Stimulated activated naive CD4-positive, alpha-beta T cell treated with Interleukin-2 at 50 U/mL for 16 hours (primary cell): ENCODE measurements at regions not wholly inside any gene's neighbourhood (a gene's known extent, or its start where the extent isn't known, plus 50 kb on each side); places are given as distances from the start of the nearest gene placed in this dataset.

Experiments
- DNase-seq: peaks from one replicate; lab custom pipeline; 2025; lab: John Stamatoyannopoulos, UW

- DNase-seq: no peak
Measured at GRCh38 chr2:220916931-220917330, 655.2 kb downstream of the EPHA4 start.

DNA sequence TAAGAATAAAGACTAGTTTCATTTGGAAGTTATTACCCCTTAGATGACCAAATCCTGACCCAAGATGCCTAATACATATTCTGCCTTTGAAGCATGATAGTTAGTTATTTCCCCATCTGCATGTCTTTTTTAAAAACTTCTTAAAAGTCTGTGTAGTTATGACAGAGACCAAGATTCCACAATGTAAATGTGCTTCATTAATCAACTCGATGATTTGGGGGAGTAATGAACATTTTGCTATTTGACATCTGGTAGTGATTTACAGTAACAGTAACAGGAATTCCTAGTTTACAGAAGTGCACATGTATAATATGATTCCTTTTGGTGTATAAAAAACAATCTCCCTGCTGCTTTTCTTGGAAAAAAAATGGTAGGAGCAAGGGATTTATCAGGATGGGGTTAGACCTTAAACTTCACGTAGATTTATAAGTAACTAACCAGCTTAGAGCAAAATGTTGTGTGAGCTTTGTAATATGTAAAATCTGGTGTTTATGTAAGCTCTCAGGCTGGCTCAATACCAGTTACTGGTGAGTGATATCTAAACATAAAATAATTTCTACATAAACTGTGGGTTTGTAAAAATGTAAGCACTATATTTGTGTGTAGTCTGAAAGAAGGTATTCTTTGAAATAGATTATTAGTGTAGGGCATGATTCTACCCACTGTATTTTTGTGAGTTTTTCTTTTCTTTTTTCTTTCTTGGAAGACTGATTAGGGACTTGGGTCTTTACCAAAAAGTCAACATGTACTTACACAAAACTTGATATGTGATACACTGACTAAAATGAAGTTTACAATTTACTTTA is 641.6 kb downstream of the EPHA4 start:
- DNase-seq: no peak

DNA sequence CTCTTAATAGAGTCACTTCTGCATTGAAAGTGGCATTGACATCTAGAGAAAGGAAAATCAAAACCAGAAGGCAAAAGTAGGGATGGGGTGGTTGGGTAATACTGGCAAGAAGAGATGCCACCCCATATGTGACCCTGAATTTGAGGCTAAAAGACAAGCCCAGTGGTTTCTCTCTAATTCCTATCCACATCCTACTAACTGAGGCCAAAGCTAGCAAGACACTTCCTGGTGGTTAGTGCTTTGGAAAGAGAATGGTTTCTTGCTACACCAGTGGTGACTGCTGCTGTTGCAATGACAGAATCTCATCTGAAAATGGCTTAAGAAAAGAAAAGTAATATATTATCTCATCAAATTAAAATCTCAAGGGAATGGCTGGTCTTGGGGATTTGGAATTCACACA is 640.6 kb downstream of the EPHA4 start:
- DNase-seq: no peak

DNA sequence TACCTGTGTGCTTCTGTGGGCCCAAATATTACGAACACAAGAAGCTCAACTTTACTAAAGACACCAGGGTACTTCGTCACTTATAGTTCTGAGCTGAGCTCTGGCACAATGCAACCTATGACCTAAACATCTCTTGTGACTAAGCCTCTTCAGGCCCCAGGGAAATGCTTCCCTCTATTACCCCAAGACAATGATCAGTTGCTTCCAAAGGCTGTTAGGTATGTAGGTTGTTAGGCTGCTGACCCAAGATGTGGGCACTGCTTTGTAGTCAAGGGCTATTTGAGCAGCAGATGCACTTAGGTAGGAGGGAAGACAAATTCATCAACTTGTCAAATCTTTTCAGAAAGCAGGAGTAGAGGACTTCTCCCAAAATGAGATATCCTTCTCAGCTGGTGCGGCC is 640.1 kb downstream of the EPHA4 start:
- no peak for DNase-seq

DNA sequence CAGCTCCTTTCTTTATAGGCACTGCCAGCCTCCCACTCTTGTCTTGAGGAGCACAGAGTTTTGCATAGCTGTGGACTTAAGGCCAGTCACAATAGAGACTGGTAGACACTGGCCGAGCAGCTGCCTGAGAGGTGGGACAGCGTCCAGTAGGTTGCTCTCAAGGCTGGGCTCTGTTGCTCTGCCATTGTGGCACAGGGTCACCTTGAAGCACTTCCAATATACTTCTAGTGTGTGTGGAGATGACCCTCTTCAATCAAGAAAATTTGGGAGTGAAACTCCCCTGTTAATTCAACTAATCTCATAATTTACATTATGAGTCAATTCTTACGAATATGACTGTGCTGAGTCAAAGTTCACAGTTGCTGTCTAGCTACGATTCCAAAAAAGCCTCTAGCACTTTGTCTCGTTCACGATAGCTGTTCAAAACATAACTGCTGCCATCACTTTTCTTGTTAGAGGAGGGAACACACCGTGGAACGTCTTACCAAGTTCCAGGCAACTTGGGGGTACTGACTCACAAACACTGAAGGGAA is 636.2 kb downstream of the EPHA4 start:
- DNase-seq: peak; percentile 1

- no peak for DNase-seq
Measured at GRCh38 chr2:220936641-220937197, 635.4 kb downstream of the EPHA4 start.

GRCh38 chr2:220937245-220937644 is 634.9 kb downstream of the EPHA4 start:
- DNase-seq: no peak

DNA sequence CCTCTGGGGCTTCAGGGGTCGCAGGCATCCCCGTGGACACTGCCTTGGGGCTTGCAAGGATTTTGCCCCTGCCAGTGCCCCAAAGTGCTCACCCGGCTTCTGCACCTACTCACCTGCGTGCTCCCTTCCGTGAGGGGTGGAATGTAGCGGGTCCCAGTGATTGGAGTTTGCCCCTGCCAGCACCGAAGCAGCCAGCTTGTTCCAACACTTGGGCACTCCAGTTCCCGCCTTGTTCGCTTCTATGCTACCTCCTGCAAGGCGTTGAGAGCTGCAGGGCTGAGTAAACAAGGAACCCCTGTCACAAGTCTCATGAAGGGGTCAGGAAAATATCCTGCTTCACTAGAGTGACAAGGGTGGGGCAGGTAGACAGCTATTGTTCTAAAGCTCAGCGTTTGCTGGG is 631.5 kb downstream of the EPHA4 start:
- DNase-seq: no peak

DNA sequence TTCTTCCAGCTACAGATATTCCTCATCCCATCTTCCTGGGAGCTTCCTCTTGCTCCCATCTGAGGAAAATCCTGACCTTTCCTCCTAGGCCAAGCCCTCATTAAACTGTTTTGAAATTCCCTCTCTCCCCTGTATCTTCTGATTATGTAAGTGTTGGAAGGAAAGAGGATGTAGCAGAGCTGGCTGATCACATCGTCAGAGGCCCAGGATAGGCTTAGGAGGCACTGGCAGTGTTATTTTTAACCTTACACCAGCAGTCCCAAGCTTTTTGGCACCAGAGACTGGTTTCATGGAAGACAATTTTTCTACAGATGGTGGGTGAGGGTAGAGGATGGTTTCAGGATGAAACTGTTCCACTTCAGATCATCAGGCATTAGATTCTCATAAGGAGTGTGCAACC is 630.4 kb downstream of the EPHA4 start:
- no peak for DNase-seq

GRCh38 chr2:220946552-220946951 is 625.6 kb downstream of the EPHA4 start:
- no peak for DNase-seq

GRCh38 chr2:220948579-220948978 is 623.5 kb downstream of the EPHA4 start:
- no peak for DNase-seq

- no peak for DNase-seq
Measured at GRCh38 chr2:220949466-220949865, 622.6 kb downstream of the EPHA4 start.

GRCh38 chr2:220955776-220956175 is 616.3 kb downstream of the EPHA4 start:
- DNase-seq: no peak

DNA sequence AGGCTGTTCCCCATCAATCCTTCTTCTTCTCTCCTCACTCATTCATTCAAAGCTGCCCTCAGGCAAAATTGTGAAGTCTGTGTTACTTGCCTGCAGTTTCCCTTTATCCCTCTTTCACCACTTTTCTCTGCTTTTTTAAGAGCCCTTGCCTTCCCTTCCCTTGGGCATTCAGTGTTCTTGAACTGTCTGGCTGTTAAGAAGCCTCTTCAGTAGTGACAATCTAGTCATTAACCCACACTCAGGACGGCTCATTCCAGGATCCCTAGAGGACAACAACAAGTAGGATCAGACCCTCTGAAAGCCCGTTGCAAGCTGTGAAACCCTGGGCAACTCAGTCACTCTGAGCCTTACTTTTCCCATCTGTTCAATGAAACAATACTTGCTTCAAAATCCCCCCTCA is 615.7 kb downstream of the EPHA4 start:
- DNase-seq: no peak

GRCh38 chr2:220959391-220959802 is 612.7 kb downstream of the EPHA4 start:
- no peak for DNase-seq

DNA sequence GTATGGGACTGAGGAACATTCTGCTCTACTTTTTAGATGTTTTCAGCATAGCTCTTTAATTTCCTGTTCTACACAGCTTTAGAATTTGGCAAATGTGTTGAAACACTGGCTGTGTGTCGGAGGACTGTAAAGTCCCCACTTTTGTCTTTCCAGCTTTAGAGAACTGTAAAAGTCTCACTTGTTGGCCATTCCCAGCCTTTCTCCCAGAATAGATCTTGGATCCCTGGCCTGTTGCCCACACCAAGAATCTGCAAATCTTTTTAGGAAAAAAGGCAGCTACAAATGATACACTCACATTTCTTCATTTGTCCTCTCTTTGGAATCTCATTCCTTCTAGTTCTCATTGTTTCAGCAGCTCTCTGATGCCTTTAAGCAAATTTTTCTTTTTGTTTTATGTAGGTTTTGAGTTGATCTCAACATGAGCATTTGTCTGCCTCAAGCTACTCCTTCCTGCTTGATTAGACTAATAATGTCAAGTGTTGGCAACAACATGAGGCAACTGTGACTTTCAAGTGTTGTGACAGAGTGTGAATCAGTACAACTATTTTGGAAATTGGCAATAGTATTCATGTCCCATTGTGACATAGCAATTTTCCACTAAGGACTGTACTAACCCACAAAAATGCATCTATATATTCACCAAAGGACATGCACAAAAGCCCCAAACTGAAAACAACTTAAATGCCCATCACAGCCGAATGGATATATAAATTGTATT is 610.8 kb downstream of the EPHA4 start:
- DNase-seq: no peak

DNA sequence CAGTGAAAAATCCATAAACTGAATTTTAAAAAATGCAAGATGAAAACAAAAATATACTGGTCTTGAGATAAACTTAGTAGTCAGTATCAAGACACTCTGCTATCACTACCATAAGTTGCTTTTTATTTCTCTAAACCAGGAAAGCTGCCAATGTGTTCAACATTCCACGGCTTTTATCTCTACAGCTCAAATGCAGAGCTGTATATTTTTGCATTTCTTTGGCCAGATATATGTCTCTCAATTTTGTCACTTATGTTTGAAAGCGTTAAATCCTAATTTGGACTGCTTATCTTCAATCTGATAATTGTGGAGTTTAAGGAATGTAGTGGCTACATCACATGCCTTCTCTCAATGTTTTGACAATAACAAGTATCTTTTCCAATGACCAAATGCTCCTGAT is 609.5 kb downstream of the EPHA4 start:
- no peak for DNase-seq

DNA sequence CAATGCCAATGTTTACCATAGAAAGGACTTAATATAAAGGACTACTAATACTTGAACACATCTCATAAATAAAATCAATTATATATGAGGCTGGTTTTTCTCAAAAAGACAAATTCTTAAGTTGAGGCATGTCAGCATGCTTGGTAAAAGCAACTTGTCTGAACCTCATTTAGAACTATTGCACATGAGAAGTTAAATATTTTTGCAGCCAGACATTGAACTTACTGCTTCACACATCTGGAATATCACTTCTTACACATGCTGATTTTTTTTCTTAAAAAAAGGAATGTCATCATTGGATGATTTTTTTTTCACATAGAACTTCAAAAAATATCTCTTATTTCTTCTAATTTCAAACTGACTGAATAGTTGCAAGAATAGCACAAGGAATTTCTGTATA is 609.0 kb downstream of the EPHA4 start:
- DNase-seq: no peak

- DNase-seq: no peak
Measured at GRCh38 chr2:220963930-220964329, 608.2 kb downstream of the EPHA4 start.

- no peak for DNase-seq
Measured at GRCh38 chr2:220966636-220967035, 605.5 kb downstream of the EPHA4 start.

- no peak for DNase-seq
Measured at GRCh38 chr2:220969348-220969747, 602.8 kb downstream of the EPHA4 start.

- no peak for DNase-seq
Measured at GRCh38 chr2:220980966-220981675, 591.0 kb downstream of the EPHA4 start.
